Kidney capillary endothelial cell (primary cell): ENCODE measurements at regions not wholly inside any gene's neighbourhood (a gene's known extent, or its start where the extent isn't known, plus 50 kb on each side); places are given as distances from the start of the nearest gene placed in this dataset.

Source experiments
- DNase-seq: peaks from one replicate; pipeline ENCODE4 v3.0.0-alpha.2; 2018; ENCODE audit warnings: low spot score

- DNase-seq = no peak
Measured at GRCh38 chr11:23364076-23364475, 503.8 kb upstream of the CCDC179 start.

DNA sequence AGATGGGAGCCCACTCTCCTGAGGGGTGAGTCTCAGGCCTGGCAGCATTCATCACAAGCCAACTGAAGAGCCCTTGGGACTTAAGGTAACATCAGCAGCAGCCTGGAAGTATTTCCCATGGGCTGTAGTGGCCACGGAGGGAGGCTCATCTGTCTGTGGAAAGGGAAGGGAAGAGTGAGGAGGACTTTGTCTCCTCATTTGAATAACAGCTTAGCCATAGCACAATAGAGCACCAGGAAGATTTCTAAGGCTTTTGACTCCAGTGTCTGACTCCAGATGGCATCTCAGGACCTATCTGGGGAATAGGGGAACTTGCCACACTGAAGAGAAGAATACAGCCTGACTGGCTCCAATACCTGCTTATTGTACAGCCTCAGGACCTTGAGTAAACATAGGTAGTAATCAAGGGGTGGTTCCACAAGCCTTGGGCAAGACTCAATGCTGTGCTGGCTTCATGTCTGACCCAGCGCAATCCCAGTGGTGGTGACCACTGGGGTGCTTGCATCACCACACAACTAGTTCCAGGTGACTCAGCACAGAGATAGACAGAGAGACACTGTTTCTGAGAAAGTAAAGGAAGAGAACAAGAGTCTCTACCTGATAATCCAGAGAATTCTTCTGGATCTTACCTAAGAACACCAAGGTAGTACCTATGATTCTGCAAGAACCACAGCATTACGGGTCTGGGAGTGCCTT lies 510.5 kb upstream of the CCDC179 start:
- no peak for DNase-seq

DNA sequence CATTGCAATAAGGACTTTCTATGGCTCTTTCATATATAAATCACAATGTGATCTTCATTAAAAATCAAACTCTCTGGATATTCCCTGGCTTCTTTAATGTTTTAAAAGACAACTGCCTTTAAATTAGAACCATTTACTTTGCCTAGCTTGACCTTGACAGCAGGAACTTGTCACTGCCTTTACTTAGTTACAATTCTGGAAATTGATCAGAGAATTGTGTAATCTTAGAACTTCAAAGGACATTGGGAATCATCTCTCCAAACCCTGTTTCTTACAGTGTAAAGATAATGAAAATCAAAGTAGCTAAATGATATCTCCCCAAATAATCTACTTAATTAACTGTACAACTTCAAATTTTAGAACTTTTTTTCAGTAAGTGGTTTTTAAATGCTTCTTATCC lies 517.6 kb upstream of the CCDC179 start:
- no peak for DNase-seq

DNA sequence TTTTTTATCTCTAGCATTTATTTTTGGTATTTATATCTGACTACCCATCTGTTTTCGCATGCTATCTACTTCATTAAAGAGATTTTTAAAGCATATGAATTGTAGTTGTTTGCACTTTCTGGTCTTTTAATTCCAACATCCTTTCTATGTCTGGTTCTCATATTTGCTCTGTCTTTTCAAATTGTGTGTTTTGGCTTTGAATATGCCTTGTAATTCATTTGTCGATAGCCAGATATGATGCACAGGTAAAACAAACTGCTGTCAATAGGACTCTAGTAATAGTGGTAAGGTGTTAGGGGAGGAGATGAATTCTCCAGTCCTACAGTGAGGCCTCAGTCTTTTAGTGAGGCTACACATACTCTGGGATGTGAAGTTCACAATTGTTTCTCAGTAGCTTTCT lies 530.8 kb upstream of the CCDC179 start:
- no peak for DNase-seq

GRCh38 chr11:23398052-23398451 lies 537.8 kb upstream of the CCDC179 start:
- no peak for DNase-seq

DNA sequence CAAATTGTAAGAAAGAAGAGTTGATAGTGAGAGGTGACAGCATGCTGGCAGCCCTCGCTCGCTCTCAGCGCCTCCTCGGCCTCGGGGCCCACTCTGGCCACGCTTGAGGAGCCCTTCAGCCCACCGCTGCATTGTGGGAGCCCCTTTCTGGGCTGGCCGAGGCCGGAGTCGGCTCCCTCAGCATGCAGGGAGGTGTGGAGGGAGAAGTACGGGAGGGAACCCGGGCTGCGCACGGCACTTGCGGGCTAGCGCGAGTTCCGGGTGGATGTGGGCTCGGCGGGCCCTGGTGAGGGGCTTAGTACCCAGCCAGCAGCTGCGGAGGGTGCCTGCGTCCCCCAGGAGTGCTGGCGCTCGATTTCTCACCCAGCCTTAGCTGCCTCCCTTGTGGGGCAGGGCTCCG lies 539.7 kb upstream of the CCDC179 start:
- DNase-seq = no peak

GRCh38 chr11:23403210-23404185 lies 543.2 kb upstream of the CCDC179 start:
- DNase-seq = no peak

DNA sequence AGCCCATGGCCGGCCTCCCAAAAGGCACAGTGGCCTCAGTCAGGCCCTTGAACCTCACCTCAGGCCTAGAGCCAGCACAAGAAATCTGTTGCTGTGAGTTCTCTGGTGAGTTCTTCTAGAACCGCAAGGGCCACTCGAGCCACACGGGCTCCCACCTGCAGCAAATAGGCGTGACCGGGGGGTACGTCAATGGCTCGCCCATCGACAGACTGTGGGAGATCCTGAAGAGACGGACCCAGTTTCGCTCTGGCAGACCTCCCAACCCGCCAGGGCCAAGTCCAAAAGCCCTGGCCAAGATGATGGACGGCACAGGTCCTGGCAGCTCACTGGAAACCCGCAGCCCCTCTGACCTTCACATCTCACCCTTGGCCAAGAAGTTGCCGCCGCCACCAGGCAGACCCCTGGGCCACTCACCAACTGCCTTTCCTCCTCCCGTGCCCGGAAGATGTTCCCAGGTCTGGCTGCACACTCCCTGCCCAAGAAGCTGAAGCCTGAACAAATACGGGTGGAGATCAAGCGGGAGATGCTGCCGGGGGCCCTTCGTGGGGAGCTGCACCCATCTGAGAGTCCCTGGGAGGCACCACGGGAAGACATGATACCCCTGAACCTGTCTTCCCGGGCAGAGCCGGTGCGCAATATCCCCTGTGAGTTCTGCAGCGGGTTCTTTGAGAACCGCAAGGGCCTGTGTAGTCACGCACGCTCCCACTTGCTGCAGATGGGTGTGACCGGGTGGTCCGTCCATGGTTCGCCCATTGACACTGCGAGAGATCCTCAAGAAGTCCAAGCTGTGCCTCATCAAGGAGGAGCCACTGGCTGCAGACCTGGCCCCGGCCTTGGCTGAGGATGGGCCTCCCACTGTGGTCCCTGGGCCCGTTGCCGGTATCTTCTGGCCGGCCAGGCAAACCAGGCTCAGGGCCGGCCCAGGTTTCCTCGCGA lies 544.2 kb upstream of the CCDC179 start:
- no peak for DNase-seq

- DNase-seq = no peak
Measured at GRCh38 chr11:23405350-23405937, 545.2 kb upstream of the CCDC179 start.

GRCh38 chr11:23406131-23406819 lies 546.0 kb upstream of the CCDC179 start:
- no peak for DNase-seq

DNA sequence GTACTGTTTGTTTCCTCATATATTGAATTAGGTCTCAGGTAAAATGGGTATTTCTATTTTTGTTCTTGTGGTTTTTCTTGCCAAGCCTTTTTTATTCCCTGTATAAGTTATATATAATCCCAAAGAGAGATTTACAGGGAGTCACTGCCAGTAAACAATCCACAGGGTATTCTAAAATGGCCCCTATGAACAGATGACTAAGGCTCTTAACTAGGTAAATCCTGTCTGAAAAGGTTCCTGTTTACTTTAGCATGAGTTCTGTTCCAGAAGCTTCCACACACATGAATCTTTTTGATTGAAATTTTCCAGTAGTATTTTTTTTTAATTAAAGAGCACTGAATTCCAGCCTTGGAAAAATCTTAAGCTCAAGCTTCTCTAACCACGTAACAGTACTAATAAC lies 552.8 kb upstream of the CCDC179 start:
- DNase-seq = no peak

DNA sequence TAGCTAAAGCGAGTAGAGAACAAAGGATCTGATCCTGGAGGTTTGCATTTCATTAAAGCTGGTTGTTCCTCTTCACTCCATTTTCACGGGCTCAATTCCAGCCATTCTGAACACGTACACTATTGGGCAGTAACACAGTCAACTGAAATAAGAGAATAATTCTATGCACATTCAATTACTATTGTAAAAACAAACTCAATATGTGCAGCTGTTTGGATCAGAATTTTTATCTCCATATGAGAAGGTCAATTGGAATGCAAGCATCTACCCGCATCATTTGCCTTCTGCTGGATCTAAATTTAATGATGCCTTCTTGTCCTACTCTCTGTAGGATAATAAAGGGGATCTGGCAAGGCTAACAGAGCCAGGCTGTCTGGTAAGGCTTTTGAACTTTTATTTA lies 562.8 kb upstream of the CCDC179 start:
- DNase-seq = no peak

DNA sequence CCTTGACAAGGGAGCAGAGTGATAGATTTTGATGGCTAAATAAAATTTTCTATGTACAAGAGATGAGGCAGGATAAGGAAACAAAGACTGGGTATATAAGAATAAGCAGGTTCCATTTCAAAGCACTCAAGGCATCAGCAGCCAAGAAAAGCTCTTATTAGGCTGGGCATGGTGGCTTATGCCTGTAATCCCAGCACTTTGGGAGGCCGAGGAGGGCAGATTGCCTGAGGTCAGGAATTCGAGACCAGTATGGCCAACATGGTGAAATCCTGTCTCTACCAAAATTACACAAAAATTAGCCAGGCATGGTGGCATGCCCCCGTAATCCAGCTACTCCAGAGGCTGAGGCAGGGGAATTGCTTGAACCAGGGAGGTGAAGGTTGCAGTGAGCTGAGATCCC lies 563.4 kb upstream of the CCDC179 start:
- DNase-seq = no peak

- no peak for DNase-seq
Measured at GRCh38 chr11:23425381-23425780, 565.1 kb upstream of the CCDC179 start.

DNA sequence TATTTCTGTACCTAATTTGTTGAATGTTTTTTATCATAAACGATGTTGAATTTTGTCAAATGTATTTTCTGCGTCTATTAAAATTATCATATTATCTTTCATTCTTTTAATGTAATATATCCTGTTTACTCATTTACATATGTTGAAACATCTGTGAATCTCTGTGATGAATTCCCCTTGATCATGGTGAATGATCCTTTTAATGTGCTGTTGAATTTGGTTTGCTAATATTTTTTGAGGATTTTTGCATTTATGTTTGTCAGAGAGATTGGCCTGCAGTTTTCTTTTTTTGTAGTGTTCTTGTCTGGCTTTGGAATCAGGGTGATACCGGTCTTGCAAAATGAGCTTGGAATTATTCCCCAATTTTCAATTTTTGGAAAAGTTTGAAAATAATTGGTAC lies 569.3 kb upstream of the CCDC179 start:
- no peak for DNase-seq

GRCh38 chr11:23453522-23453921 lies 593.2 kb upstream of the CCDC179 start:
- no peak for DNase-seq

DNA sequence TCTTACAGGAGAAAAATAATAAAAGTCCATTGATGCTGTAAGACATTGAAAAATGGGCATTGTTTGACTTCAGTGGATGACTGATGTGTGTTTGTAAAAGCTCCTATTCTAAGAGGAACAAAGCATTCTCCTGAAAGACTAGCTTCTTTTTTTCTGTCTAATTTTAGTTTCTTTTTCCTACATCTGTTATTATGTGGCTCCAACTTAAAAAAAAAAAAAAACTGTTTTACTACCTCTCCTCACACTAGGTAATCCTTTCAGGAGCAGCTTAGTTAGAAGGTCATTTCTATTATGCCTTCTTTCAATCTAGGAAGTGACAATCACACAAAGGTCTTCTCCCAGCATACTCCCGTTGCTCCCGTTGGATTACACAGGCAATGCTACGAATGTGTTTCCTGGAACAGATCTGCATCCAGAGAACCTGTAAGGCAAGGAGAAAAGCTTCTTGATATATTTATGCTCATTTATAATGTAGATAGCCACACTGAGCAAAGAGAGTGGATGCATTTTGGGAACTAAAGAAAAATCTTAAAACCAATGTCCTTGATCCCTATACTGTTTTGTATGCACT lies 595.1 kb upstream of the CCDC179 start:
- no peak for DNase-seq

DNA sequence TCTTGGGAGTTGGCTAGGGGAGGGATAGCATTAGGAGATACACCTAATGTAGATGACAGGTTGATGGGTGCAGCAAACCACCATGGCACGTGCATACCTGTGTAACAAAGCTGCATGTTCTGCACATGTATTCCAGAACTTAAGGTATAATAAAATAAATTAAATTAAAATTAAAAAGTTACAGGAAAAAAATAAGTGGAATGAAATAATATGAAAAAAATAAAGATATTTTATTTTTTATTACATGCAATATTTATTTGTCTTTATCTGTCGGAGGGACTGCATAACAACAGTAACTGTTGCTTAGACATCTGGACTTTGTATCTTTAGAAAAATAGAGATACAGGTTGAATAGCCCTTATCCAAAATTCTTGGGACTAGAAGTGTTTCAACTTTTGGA lies 597.4 kb upstream of the CCDC179 start:
- DNase-seq = no peak

- no peak for DNase-seq
Measured at GRCh38 chr11:23471878-23472277, 611.6 kb upstream of the CCDC179 start.

GRCh38 chr11:23473782-23474181 lies 613.5 kb upstream of the CCDC179 start:
- no peak for DNase-seq

DNA sequence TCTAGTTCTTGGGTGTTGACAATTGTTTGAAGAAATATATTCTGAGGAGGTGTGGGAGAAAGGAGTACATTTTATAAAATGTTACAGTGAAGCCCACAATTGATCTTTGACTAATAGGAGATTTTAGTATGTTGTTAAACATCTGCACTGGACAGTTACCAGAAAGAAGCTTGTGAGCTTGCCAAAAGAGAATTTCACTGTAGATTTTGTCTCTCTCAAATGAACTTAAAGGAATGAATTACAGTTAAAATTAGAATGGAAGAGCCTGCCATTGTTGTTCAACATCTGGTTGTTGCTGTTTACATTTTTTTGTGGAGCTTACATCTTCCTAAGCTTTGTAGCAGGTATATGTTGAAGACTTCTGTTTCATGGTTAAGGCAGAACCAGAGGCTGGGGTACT lies 620.5 kb upstream of the CCDC179 start:
- no peak for DNase-seq
